Raji (cell line): ENCODE measurements at regions not wholly inside any gene's neighbourhood (a gene's known extent, or its start where the extent isn't known, plus 50 kb on each side); places are given as distances from the start of the nearest gene placed in this dataset.

Experiments
- POLR2A ChIP-seq: IDR thresholded peaks from 2 replicates; pipeline ENCODE4 v1.6.1; 2011; ENCODE audit warnings: low read depth, low read length, control low read depth; ENCODE audit not compliant: insufficient read depth

DNA sequence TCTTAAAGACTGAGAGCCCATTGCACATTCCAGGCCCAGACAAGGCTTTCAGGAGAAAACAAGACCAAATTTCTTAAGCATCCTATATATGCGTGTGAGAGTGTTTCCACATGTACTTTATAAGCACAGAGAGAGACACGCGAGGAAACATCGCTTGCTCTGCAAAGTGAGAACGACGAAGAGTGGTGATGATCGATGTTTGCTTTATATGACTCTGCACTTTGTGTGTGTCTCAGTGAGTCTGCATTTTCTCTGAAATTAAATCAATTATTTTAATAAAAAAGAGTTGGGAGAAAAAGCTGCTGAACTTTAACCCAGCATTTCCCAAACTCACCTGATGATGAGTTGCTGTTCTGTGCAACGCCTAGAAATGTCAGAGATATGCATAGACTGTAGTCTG lies 61.7 kb upstream of the ZMIZ1 start:
- TF ChIP-seq POLR2A: no peak

DNA sequence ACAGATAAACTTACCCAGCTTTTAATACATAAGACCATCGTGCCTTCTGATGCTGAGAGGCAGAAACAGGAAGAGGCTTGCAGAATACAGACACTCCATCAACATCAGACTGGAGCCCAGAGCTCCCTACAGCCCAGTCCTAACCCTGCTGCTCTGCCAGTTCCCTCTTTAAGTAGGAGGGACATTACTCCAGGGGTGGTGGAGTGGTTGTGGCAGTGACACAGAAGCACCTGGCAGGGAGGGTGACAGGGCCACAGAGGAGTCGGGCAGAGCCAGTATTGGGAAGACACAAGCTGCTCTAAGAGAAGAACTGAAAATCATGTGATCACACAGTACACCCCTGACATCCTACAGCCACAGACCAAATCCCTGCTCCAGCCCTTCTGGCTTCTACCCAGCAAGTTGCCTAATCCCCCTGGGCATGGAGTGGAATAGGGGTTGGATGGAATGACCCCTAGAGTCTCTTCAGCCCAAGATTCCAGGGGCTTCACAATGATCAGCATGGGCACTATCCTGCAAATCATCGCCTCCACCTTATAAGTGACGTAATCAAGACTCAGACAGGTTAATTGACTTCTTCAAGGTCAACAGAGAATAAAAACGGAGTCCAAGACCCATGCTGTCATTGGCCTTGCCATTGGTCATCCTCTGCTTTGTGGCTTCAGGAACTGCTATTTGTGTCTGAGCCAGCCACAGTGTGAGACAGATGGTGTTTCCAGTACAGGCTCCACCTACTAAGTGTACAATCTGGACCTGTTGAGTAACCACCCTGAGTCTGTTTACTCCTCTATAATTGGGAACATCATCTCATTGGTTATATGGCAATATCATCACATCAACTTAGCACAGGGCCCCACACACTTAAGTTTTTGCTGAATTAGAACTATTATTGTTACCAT lies 61.1 kb upstream of the ZMIZ1 start:
- no peak for TF ChIP-seq POLR2A

DNA sequence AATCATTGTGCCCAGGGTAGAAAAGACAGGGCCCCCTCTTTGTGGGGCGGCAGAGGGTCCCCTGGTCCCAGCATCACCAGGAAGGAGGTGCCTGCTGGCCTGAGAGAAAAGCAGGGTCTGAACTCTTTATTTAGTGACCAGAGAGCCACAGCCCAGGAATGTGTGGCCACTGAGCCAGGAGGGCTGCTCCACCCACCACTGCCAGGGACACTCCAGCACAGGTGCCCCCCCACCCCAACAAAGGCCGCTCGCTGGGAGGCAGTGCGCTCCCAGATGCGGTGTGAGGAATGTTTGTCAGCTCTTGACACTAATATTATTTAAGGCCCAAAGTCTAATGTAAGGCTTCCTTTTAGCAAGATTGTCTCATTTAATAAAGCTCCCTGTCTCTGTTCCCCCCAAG lies 59.6 kb upstream of the ZMIZ1 start:
- TF ChIP-seq POLR2A: no peak

DNA sequence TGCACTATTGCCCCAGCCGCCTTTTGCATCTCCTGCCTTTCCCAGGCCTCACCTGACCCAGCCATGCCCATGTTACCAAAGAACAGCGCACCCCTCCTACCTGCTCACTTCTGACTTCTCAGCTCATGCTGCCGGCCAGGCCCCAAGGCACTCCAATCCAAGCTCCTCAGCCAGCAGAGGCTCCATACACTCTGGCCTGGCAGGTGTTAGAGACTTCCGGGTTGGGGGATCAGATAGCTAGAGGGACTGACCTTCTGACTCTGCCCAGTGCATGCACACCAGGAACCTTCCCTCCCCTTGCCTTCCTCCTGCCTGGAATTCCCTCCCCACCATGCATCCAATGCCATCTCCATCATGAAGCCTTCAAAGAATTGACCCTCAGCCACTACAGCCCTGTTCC lies 56.2 kb upstream of the ZMIZ1 start:
- TF ChIP-seq POLR2A: no peak

DNA sequence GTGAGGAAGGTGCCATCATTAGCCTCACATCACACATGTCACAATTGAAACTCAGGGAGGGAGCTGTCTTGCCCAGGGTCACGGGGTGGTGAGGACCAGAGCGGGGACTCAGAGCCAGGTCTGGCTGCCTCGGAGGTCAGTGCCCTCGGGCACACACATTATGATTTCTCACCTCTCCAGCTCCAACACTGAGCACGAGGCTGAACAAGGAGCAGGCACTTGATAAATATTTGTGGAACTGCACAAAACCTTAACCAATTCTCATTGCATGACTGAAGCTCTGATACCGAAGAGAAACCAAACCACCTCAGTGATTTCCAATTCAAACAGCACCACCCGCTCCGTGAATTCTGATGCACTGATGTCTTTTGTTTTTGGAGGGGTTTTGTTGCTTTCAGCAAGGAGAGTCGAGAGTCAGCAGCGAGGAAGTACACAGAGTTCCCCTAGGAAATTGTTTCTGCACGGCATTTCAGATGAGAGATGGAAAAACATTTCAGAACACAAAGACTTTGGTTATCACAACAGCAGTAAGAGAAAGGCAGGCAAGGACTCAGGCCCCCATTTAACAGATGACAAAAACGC lies 55.3 kb upstream of the ZMIZ1 start:
- TF ChIP-seq POLR2A: no peak

DNA sequence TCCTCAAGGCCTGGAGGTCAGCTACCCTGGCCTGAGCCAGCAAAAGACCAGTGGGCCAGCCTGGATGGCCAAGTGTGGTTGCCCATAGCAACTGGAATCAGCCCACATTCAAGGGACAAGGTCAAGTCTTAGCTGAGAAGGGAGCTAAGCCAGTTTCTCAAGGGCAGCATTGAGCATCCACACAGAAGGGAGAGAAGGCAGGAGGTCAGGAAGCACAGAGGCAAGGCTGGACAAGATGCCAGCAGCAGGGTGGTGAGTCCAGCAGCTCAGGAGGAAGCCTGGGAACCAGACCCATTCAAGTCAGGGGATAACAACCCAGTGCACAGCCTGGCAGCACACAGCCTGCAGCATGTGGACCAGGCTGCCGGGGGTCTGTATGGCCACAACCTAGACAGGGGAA lies 54.0 kb upstream of the ZMIZ1 start:
- no peak for TF ChIP-seq POLR2A

GRCh38 chr10:79017882-79018520 lies 50.8 kb upstream of the ZMIZ1 start:
- no peak for TF ChIP-seq POLR2A

DNA sequence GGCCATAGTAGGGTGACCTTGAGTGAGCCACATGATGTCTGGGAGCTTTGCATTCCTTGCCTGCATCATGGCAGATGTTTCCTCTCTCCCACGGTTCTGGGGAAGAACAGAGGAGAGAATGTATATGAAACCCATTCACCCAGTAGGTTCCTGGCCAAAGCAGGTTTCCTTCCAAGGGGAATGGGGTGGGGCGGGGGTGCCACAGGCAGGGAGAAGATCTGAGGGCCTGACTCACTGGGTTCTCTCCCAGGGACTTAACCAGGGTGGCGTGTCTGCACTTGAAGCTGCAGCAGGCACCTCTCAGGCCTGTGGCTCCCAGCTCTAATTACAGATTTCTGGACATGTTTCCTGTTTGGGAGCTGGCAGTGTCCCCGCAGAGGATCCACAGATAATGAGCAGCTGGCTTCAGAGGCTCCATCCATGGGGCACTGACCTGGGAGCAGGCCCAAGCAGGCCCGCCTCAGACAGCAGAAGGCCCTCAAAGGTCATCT lies 50.2 kb upstream of the ZMIZ1 start:
- TF ChIP-seq POLR2A: no peak
